ENCODE measurements at regions not wholly inside any gene's neighbourhood (a gene's known extent, or its start where the extent isn't known, plus 50 kb on each side); places are given as distances from the start of the nearest gene placed in this dataset.

DNA sequence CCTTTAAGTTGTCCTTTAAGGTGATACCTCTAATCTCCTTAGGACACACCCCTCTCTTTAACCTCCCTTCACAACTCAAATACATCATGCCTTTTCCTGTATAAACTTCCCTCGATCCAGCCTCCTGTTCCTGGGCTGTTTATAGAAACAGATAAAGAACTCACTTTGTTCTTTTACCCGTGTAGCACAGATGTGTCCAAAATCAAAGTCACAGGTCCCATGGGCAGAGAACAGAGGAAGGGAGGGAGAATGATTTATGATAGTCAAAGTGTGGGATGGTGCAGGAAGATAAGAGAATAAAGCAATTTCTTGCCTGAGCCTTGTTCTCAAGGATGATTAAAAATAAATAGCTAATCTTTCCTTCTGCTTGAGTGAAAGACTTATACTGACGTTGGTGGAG lies 50.3 kb upstream of the CABCOCO1 start:
- 46 to 83% (median 59%) methylated on average over 1 to 3 of the region's 3 CpGs; no CpG with 5 or more reads in 1 of the 10 experiments for whole genome bisulfite sequencing, 10 experiments
- no peak overlapping the region for H3K4me3 ChIP-seq
- peak in 2 of 8 experiments; percentile 49 to 59 for ATAC-seq (replicated peaks in 6 of 8)
- H3K27ac ChIP-seq, result no peak overlapping the region
- in situ Hi-C loops (cut with MboI; ENCODE audit: low pct_unique_long_range_greater_than_20kb in 2 of 9, low sequenced_read_pairs in 9 of 9, unreplicated experiment in 9 of 9), result no loop called here
- peaks cover 0 to 14% of the 10 kb centered on the region in 2 donors for H3K4me1 ChIP-seq (replicated peaks in 1 of 2)

DNA sequence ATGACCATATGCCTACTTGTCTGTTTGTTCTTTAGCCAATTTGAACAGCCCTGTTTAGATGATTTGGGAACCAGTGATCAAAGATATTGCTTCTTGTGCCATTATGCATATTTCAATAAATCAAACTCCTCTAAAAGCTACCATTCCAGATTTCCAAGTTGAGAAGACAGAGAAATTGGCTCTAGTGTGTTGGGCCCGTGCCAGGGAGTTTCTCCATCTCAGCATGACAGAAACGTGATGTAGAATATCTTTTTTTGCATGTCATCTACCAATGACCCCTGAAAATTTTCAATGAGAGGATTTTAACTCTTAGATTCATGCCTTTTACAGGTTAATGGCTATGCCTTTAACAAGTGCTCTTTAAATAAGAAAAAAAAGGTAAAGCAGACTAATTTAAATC lies 50.7 kb upstream of the CABCOCO1 start:
- H3K4me3 ChIP-seq, result no peak overlapping the region
- H3K27ac ChIP-seq, result no peak overlapping the region
- in situ Hi-C loops (cut with MboI; ENCODE audit: low pct_unique_long_range_greater_than_20kb in 2 of 9, low sequenced_read_pairs in 9 of 9, unreplicated experiment in 9 of 9), result no loop called here
- H3K4me1 ChIP-seq (replicated peaks in 1 of 2), result peaks cover 0 to 14% of the 10 kb centered on the region in 2 donors
- 0 to 83% (median 52%) methylated on average over 1 to 2 of the region's 2 CpGs; no CpG with 5 or more reads in 4 of the 10 experiments for WGBS, 10 experiments
- no peak for ATAC-seq (replicated peaks in 6 of 8)

DNA sequence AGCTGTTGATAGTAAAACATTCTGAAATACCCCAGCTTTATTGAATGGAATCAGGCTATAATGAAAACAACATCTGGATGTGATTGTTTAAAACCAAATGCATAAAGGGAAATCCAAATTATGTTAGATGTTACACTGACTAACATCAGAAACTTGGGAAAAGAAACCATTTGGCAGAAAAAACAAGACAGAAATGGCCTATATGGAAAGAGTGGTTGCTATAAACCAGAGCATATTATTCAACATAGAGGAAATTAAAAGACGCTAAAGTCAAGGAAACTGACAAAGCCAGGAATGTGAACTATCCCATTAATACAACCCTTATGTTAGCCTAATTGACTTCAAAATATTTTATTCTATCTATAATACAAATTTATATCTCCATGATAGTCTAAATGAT lies 53.0 kb upstream of the CABCOCO1 start:
- no peak for ATAC-seq (replicated peaks in 6 of 8)
- no peak overlapping the region for H3K27ac ChIP-seq
- 33 to 100% (median 90%) methylated on average over 1 of the region's 1 CpG; no CpG with 5 or more reads in 1 of the 10 experiments for WGBS, 10 experiments
- in situ Hi-C loops (cut with MboI; ENCODE audit: low pct_unique_long_range_greater_than_20kb in 2 of 9, low sequenced_read_pairs in 9 of 9, unreplicated experiment in 9 of 9), result no loop called here
- peaks cover 0 to 14% of the 10 kb centered on the region in 2 donors for H3K4me1 ChIP-seq (replicated peaks in 1 of 2)
- H3K4me3 ChIP-seq, result no peak overlapping the region

- in situ Hi-C loops (cut with MboI; ENCODE audit: low pct_unique_long_range_greater_than_20kb in 2 of 9, low sequenced_read_pairs in 9 of 9, unreplicated experiment in 9 of 9), result no loop called here
- H3K4me1 ChIP-seq (replicated peaks in 1 of 2), result peaks cover 0 to 14% of the 10 kb centered on the region in 2 donors
- ATAC-seq (replicated peaks in 6 of 8), result no peak
- H3K4me3 ChIP-seq, result no peak overlapping the region
- no peak overlapping the region for H3K27ac ChIP-seq
- WGBS, 10 experiments, result 40 to 91% (median 80%) methylated on average over 1 to 8 of the region's 8 CpGs
These were observed 54.3 kb upstream of the CABCOCO1 start for GRCh38 chr10:61608255-61609033.

GRCh38 chr10:61606959-61607907 lies 55.5 kb upstream of the CABCOCO1 start:
- H3K4me1 ChIP-seq (replicated peaks in 1 of 2), result peaks cover 0 to 5% of the 10 kb centered on the region in 2 donors
- H3K4me3 ChIP-seq, result no peak overlapping the region
- no peak overlapping the region for H3K27ac ChIP-seq
- peak in 2 of 8 experiments; percentile 82 to 84 for ATAC-seq (replicated peaks in 6 of 8)
- in situ Hi-C loops (cut with MboI; ENCODE audit: low pct_unique_long_range_greater_than_20kb in 2 of 9, low sequenced_read_pairs in 9 of 9, unreplicated experiment in 9 of 9), result no loop called here
- WGBS, 10 experiments, result 42 to 100% (median 63%) methylated on average over 1 to 5 of the region's 5 CpGs; no CpG with 5 or more reads in 1 of the 10 experiments

DNA sequence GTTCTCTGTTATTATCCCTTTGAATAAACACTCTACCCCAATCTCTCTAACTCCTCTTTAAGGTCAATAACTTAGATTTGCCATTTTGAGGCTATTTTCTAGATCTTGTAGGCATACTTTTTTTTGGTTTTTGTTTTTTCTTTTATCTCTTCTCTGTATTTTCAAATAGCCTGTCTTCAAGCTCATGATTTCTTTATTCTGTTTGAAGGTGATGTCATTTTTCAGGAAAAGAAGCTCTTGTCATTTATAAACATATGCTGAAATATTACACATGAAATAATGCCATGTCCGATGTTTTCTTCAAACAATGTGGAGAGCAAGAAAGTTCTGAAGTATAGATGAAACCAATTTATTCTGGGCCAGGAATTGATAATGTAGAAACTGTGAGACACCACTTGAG lies 57.5 kb upstream of the CABCOCO1 start:
- 0 to 100% (median 90%) methylated on average over 1 of the region's 1 CpG; no CpG with 5 or more reads in 2 of the 10 experiments for WGBS, 10 experiments
- in situ Hi-C loops (cut with MboI; ENCODE audit: low pct_unique_long_range_greater_than_20kb in 2 of 9, low sequenced_read_pairs in 9 of 9, unreplicated experiment in 9 of 9), result no loop called here
- Histone ChIP-seq H3K27ac (no peak overlapping the region), H3K4me1 (replicated peaks in 1 of 2) (no peaks in the 10 kb centered on the region), H3K4me3 (no peak overlapping the region)
- no peak for ATAC-seq (replicated peaks in 6 of 8)

- H3K4me3 ChIP-seq, result no peak overlapping the region
- 10 to 100% (median 71%) methylated on average over 1 of the region's 1 CpG; no CpG with 5 or more reads in 2 of the 10 experiments for WGBS, 10 experiments
- in situ Hi-C loops (cut with MboI; ENCODE audit: low pct_unique_long_range_greater_than_20kb in 2 of 9, low sequenced_read_pairs in 9 of 9, unreplicated experiment in 9 of 9), result no loop called here
- ATAC-seq (replicated peaks in 6 of 8), result no peak
- H3K27ac ChIP-seq, result no peak overlapping the region
- H3K4me1 ChIP-seq (replicated peaks in 1 of 2), result peaks cover 0 to 8% of the 10 kb centered on the region in 2 donors
These were observed 62.3 kb upstream of the CABCOCO1 start for GRCh38 chr10:61600399-61600798.

- no peak overlapping the region for H3K27ac ChIP-seq
- no peak overlapping the region for H3K4me3 ChIP-seq
- no peak for ATAC-seq (replicated peaks in 6 of 8)
- peaks cover 4 to 29% of the 10 kb centered on the region in 2 donors for H3K4me1 ChIP-seq (replicated peaks in 1 of 2)
- in situ Hi-C loops (cut with MboI; ENCODE audit: low pct_unique_long_range_greater_than_20kb in 2 of 9, low sequenced_read_pairs in 9 of 9, unreplicated experiment in 9 of 9), result loop anchor here in 1 of 9 experiments (25.0 kb wide), 1 partner anchor 782 kb away; no protein-coding TSS in a partner anchor
- WGBS, 10 experiments, result 44 to 100% (median 83%) methylated on average over 1 of the region's 1 CpG; no CpG with 5 or more reads in 3 of the 10 experiments
These were observed 68.3 kb upstream of the CABCOCO1 start for GRCh38 chr10:61594430-61594829.

DNA sequence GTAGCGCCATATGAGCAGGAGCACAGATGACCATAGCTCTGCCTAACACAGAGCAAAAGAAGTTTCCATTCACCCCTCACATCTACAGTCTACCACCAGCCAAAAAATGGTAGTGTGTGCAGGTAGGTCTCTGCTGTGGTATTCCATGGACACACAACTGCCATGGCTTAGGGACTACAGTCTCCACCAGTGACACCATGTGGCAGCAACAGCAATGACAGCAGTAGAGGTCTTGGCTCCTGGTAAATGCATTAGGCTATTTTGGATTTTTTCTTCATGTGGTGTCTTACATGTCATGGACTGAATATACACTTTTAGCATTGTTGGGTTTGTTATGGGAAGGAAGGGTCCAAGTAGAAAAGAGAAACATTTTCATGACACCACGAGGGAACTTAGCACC lies 70.1 kb upstream of the CABCOCO1 start:
- 0 to 100% (median 50%) methylated on average over 1 to 2 of the region's 2 CpGs; no CpG with 5 or more reads in 1 of the 10 experiments for WGBS, 10 experiments
- Histone ChIP-seq H3K4me3 (no peak overlapping the region), H3K4me1 (replicated peaks in 1 of 2) (peaks cover 13 to 42% of the 10 kb centered on the region in 2 donors), H3K27ac (no peak overlapping the region)
- in situ Hi-C loops (cut with MboI; ENCODE audit: low pct_unique_long_range_greater_than_20kb in 2 of 9, low sequenced_read_pairs in 9 of 9, unreplicated experiment in 9 of 9), result loop anchor here in 1 of 9 experiments (25.0 kb wide), 1 partner anchor 780 kb away; no protein-coding TSS in a partner anchor
- peak in 3 of 8 experiments; percentile 37 to 74 (median 68) for ATAC-seq (replicated peaks in 6 of 8)

- WGBS, 10 experiments, result 0 to 100% (median 86%) methylated on average over 1 to 5 of the region's 5 CpGs
- peaks cover 12 to 27% of the 10 kb centered on the region in 2 donors for H3K4me1 ChIP-seq (replicated peaks in 1 of 2)
- in situ Hi-C loops (cut with MboI; ENCODE audit: low pct_unique_long_range_greater_than_20kb in 2 of 9, low sequenced_read_pairs in 9 of 9, unreplicated experiment in 9 of 9), result loop anchor here in 1 of 9 experiments (25.0 kb wide), 1 partner anchor 777 kb away; no protein-coding TSS in a partner anchor
- no peak overlapping the region for H3K27ac ChIP-seq
- no peak overlapping the region for H3K4me3 ChIP-seq
- peak in 1 of 8 experiments; percentile 25 for ATAC-seq (replicated peaks in 6 of 8)
These were observed 73.0 kb upstream of the CABCOCO1 start for GRCh38 chr10:61589547-61590243.

DNA sequence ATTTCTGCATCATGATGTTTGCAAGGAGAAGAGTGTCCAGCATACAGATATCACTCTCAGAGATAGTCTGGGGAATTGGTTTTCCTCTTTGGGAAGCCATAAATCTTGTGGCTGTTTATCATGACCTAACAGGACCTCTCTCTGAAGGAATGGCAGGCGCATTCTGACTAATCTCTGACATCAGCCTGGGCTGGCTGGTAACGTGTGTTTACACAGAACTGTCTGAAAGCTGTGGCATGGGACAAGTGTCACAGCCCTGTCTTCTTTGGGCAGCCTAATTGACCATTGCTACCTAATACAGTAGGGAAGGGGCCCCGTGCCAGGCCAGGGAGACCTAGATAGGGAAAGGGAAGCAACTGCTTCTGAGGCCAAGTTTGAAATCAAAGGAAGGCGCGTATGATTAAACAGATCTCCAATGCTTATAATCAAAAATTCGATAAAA lies 73.9 kb upstream of the CABCOCO1 start:
- peaks cover 9 to 20% of the 10 kb centered on the region in 2 donors for H3K4me1 ChIP-seq (replicated peaks in 1 of 2)
- peak overlapping the region; percentile 52 to 74 for H3K27ac ChIP-seq
- in situ Hi-C loops (cut with MboI; ENCODE audit: low pct_unique_long_range_greater_than_20kb in 2 of 9, low sequenced_read_pairs in 9 of 9, unreplicated experiment in 9 of 9), result loop anchor here in 1 of 9 experiments (25.0 kb wide), 1 partner anchor 776 kb away; no protein-coding TSS in a partner anchor
- no peak overlapping the region for H3K4me3 ChIP-seq
- WGBS, 10 experiments, result 20 to 71% (median 57%) methylated on average over 1 to 5 of the region's 6 CpGs
- peak in 5 of 8 experiments; percentile 99 to 100 (median 100) for ATAC-seq (replicated peaks in 6 of 8)

GRCh38 chr10:61586829-61587228 lies 75.9 kb upstream of the CABCOCO1 start:
- 80 to 100% (median 96%) methylated on average over 1 of the region's 1 CpG; no CpG with 5 or more reads in 6 of the 10 experiments for WGBS, 10 experiments
- Histone ChIP-seq H3K4me1 (replicated peaks in 1 of 2) (peaks cover 9 to 20% of the 10 kb centered on the region in 2 donors), H3K27ac (no peak overlapping the region), H3K4me3 (no peak overlapping the region)
- ATAC-seq (replicated peaks in 6 of 8), result no peak
- in situ Hi-C loops (cut with MboI; ENCODE audit: low pct_unique_long_range_greater_than_20kb in 2 of 9, low sequenced_read_pairs in 9 of 9, unreplicated experiment in 9 of 9), result loop anchor here in 1 of 9 experiments (25.0 kb wide), 1 partner anchor 775 kb away; no protein-coding TSS in a partner anchor

Data from motor neuron (in vitro differentiated cells).